Natural killer cell treated with Interleukin-12 subunit alpha and Interleukin-12 subunit beta and Interleukin-15 and Interleukin-18, amount 100 ng/mL, for 72 hours (primary cell): ENCODE measurements at regions not wholly inside any gene's neighbourhood (a gene's known extent, or its start where the extent isn't known, plus 50 kb on each side); places are given as distances from the start of the nearest gene placed in this dataset.

Experiments
- ATAC-seq, 2 donors: fragments of 150-1000 bp; cut with Tn5 transposase in 1 of 2; sonication (Bioruptor Pico), chemical (Tn5 transposase) in 1 of 2; 2 replicates each; pipeline ENCODE4 v1.10.0; 2021
- DNase-seq: peaks from one replicate; pipeline ENCODE4 v3.0.0; 2022; ENCODE audit warnings: low spot score
- H3K27ac Mint-ChIP-seq, 2 donors: 1 replicate in 1 of 2; 2 replicates in 1 of 2; pipeline ENCODE4 v1.8.0; 2022; ENCODE audit warnings: mixed read lengths in 2 of 2, mild to moderate bottlenecking in 1 of 2, moderate library complexity in 1 of 2
- H3K27me3 Mint-ChIP-seq, 2 donors: 1 replicate in 1 of 2; 2 replicates in 1 of 2; pipeline ENCODE4 v1.8.0; 2022; ENCODE audit warnings: mixed read lengths in 2 of 2
- H3K36me3 Mint-ChIP-seq: one replicate; pipeline ENCODE4 v1.8.0; 2022; ENCODE audit warnings: mixed read lengths
- H3K4me1 Mint-ChIP-seq, 2 donors: 1 replicate in 1 of 2; 2 replicates in 1 of 2; pipeline ENCODE4 v1.8.0; 2022; ENCODE audit warnings: low read depth in 2 of 2, mixed read lengths in 2 of 2, mild to moderate bottlenecking in 1 of 2
- H3K4me3 Mint-ChIP-seq: one replicate; pipeline ENCODE4 v1.8.0; 2022; ENCODE audit warnings: mixed read lengths
- H3K9me3 Mint-ChIP-seq: 2 replicates; pipeline ENCODE4 v1.8.0; 2022; ENCODE audit warnings: mixed read lengths

GRCh38 chr22:49372111-49372529 is 455.6 kb downstream of the BRD1 start:
- no peak overlapping the region for H3K4me3 Mint-ChIP-seq
- DNase-seq (no peak), ATAC-seq (no peak)
- H3K36me3 Mint-ChIP-seq = no peaks in the 10 kb centered on the region
- H3K9me3 Mint-ChIP-seq = no peaks in the 10 kb centered on the region
- H3K4me1 Mint-ChIP-seq = peaks cover 0 to 4% of the 10 kb centered on the region in 2 donors
- H3K27me3 Mint-ChIP-seq = peaks cover 12 to 15% of the 10 kb centered on the region in 2 donors
- no peak overlapping the region for H3K27ac Mint-ChIP-seq

DNA sequence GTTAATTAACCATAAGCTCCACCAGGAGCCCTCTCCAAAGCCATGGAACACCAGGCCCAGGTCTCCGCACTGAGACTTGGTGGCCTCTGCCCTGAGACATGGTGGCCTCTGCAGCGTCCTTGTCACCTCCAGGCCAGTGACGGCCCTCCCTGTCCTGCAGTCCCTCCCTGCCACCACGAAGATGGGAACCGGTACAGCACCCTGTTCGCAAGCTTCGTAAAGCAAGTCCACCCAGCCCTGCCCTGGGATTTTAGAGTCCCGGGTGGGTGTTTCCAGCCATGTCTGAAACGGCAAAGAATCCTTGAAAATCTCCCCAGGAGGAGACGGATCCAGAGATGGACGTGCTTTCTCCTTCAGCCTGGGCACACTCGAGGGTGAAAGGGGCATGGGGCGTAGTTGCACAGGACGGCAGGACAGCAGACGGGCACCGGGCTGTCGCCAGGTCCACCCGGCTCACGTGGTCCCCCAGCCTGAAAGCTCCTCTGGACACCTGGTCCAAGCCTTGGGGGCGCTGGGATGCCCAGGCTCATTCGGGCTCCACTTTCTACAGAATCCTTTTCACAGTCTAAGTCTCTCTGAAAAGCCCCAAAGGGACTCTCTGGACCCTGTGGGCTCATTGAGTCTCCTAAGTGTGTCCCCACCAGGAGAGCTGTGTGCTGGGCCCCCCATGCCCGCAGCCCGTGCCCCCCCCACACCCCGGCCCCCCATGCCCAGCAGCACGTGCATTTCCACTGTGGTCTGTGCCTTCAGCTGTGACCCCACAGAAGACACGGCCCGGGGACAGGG is 456.2 kb downstream of the BRD1 start:
- Mint-ChIP-seq H3K4me3 (no peak overlapping the region), H3K27ac (no peak overlapping the region), H3K27me3 (peaks cover 11 to 13% of the 10 kb centered on the region in 2 donors), H3K9me3 (no peaks in the 10 kb centered on the region), H3K4me1 (peaks cover 0 to 4% of the 10 kb centered on the region in 2 donors), H3K36me3 (no peaks in the 10 kb centered on the region)
- no peak for ATAC-seq
- no peak for DNase-seq

DNA sequence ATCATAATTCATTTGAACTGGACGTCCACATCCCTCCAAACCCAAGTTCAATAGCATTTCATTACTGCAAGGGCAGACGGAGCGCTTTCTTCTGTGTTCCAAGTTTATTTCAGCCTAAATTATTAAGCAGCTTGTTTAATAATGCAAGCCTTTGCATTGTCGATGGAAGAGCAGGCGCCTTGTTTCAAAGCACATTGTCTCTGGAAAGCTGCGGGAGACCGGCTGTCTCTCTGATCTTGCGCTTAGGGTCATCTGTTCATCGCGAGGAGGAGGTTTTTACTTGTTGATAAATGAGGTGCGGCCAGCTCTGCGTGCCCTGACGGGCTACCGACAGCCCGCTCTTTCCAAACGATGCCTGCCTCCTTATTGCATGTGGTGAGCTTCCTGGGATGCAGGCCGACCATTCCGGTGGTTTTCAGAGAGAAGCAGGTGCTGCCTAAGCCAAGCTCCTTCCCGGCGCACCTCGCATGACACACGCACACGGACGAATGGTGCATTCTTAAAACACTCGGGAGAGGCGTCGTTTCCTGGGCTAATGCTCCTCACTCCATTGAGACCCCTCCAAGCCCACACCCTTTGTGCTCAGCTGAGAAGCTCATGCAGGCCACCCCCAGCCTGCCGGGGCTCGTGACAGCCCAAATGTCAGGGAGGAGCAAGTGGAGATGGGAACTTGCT is 456.9 kb downstream of the BRD1 start:
- Mint-ChIP-seq H3K27ac (no peak overlapping the region), H3K4me3 (no peak overlapping the region), H3K4me1 (peaks cover 0 to 4% of the 10 kb centered on the region in 2 donors), H3K9me3 (no peaks in the 10 kb centered on the region), H3K27me3 (peaks cover 9 to 10% of the 10 kb centered on the region in 2 donors), H3K36me3 (no peaks in the 10 kb centered on the region)
- ATAC-seq (no peak), DNase-seq (no peak)

GRCh38 chr22:49369726-49370626 is 457.7 kb downstream of the BRD1 start:
- H3K9me3 Mint-ChIP-seq = no peaks in the 10 kb centered on the region
- H3K4me3 Mint-ChIP-seq = no peak overlapping the region
- H3K36me3 Mint-ChIP-seq = no peaks in the 10 kb centered on the region
- H3K27ac Mint-ChIP-seq = no peak overlapping the region
- DNase-seq = no peak
- H3K27me3 Mint-ChIP-seq = peaks cover 14 to 15% of the 10 kb centered on the region in 2 donors
- ATAC-seq = no peak
- H3K4me1 Mint-ChIP-seq = peaks cover 0 to 4% of the 10 kb centered on the region in 2 donors

GRCh38 chr22:49368976-49369725 is 458.5 kb downstream of the BRD1 start:
- DNase-seq (no peak), ATAC-seq (no peak)
- Mint-ChIP-seq H3K27ac (no peak overlapping the region), H3K4me1 (peaks cover 0 to 4% of the 10 kb centered on the region in 2 donors), H3K9me3 (no peaks in the 10 kb centered on the region), H3K4me3 (peak overlapping the region; percentile 49), H3K36me3 (no peaks in the 10 kb centered on the region), H3K27me3 (peaks cover 14 to 15% of the 10 kb centered on the region in 2 donors)

GRCh38 chr22:49368221-49368975 is 459.3 kb downstream of the BRD1 start:
- no peaks in the 10 kb centered on the region for H3K36me3 Mint-ChIP-seq
- ATAC-seq (no peak), DNase-seq (no peak)
- no peaks in the 10 kb centered on the region for H3K9me3 Mint-ChIP-seq
- H3K4me3 Mint-ChIP-seq = no peak overlapping the region
- H3K27me3 Mint-ChIP-seq = peaks cover 14 to 15% of the 10 kb centered on the region in 2 donors
- H3K27ac Mint-ChIP-seq = no peak overlapping the region
- peaks cover 0 to 4% of the 10 kb centered on the region in 2 donors for H3K4me1 Mint-ChIP-seq

GRCh38 chr22:49367041-49367697 is 460.5 kb downstream of the BRD1 start:
- ATAC-seq = no peak
- Mint-ChIP-seq H3K36me3 (no peaks in the 10 kb centered on the region), H3K27ac (no peak overlapping the region), H3K9me3 (no peaks in the 10 kb centered on the region), H3K27me3 (peaks cover 8 to 11% of the 10 kb centered on the region in 2 donors), H3K4me1 (peaks cover 0 to 4% of the 10 kb centered on the region in 2 donors), H3K4me3 (no peak overlapping the region)
- no peak for DNase-seq

- peaks cover 0 to 4% of the 10 kb centered on the region in 2 donors for H3K4me1 Mint-ChIP-seq
- no peaks in the 10 kb centered on the region for H3K36me3 Mint-ChIP-seq
- peaks cover 8 to 14% of the 10 kb centered on the region in 2 donors for H3K27me3 Mint-ChIP-seq
- no peak overlapping the region for H3K4me3 Mint-ChIP-seq
- ATAC-seq = no peak
- no peaks in the 10 kb centered on the region for H3K9me3 Mint-ChIP-seq
- no peak for DNase-seq
- H3K27ac Mint-ChIP-seq = no peak overlapping the region
Observed at GRCh38 chr22:49366437-49366836, 461.2 kb downstream of the BRD1 start.

- H3K36me3 Mint-ChIP-seq = no peaks in the 10 kb centered on the region
- no peak overlapping the region for H3K27ac Mint-ChIP-seq
- no peaks in the 10 kb centered on the region for H3K9me3 Mint-ChIP-seq
- DNase-seq (no peak), ATAC-seq (peak; percentile 15 to 51)
- H3K4me1 Mint-ChIP-seq = peaks cover 0 to 4% of the 10 kb centered on the region in 2 donors
- peaks cover 8 to 14% of the 10 kb centered on the region in 2 donors for H3K27me3 Mint-ChIP-seq
- no peak overlapping the region for H3K4me3 Mint-ChIP-seq
Observed at GRCh38 chr22:49365910-49366309, 461.8 kb downstream of the BRD1 start.

DNA sequence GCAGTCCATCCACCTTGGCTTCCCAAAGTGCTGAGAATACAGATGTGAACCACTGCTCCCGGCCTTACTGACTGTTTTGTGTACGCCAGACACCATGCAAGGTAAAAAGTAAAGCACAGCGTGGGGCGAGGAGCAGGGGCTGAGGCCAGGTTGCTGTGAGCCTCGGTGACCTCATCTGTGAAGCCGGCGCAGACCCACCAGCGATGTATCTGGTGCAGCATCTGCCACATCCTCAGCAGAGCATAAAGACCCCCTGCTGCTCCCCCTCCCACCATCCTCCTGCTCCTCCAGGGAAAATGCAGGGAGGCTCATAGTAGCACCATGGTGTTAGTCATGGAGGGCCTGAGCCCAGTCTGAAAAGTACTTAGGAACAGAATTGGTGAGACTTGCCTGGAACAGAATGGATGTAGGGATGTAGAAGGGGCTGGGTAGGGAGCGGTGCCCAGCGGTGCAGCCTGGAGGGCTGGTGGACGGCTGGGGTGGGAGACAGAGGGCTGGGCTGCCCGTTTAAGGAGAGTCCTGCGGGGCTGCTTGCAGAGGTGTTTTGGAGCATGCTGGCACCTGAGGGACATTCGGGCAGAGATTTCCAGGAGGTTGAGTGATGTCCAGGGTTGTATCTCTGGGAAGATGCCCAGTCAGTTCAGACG is 462.4 kb downstream of the BRD1 start:
- H3K4me3 Mint-ChIP-seq = no peak overlapping the region
- DNase-seq = no peak
- no peak overlapping the region for H3K27ac Mint-ChIP-seq

DNA sequence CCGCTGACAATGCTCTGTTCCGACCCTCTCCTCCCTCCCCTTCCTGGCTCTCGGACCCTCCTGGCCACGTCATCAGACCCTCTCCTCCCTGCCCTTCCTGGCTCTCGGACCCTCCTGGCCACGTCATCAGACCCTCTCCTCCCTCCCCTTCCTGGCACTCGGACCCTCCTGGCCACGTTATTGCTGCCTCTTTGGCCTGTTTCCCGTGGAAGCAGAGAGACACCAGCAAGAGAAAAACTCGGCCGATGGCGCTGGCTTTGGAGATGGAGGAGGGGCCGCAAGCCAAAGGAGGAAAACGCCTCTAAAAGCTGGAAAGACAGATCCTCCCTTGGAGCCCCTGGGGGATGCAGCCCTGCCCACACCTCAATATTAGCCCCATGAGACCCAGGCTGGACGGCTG is 463.3 kb downstream of the BRD1 start:
- H3K27ac Mint-ChIP-seq = no peak overlapping the region
- H3K9me3 Mint-ChIP-seq = no peaks in the 10 kb centered on the region
- H3K27me3 Mint-ChIP-seq = peaks cover 21 to 27% of the 10 kb centered on the region in 2 donors
- H3K36me3 Mint-ChIP-seq = no peaks in the 10 kb centered on the region
- DNase-seq (no peak), ATAC-seq (no peak)
- no peak overlapping the region for H3K4me3 Mint-ChIP-seq
- peaks cover 0 to 4% of the 10 kb centered on the region in 2 donors for H3K4me1 Mint-ChIP-seq

More for the DNA sequence above, 462.4 kb downstream of the BRD1 start:
- Mint-ChIP-seq H3K27me3 (peaks cover 11 to 20% of the 10 kb centered on the region in 2 donors), H3K9me3 (no peaks in the 10 kb centered on the region), H3K36me3 (no peaks in the 10 kb centered on the region), H3K4me1 (peaks cover 0 to 4% of the 10 kb centered on the region in 2 donors)
- peak in 1 of 2 donors; percentile 12 for ATAC-seq
